ENCODE measurements at regions not wholly inside any gene's neighbourhood (a gene's known extent, or its start where the extent isn't known, plus 50 kb on each side); places are given as distances from the start of the nearest gene placed in this dataset.

DNA sequence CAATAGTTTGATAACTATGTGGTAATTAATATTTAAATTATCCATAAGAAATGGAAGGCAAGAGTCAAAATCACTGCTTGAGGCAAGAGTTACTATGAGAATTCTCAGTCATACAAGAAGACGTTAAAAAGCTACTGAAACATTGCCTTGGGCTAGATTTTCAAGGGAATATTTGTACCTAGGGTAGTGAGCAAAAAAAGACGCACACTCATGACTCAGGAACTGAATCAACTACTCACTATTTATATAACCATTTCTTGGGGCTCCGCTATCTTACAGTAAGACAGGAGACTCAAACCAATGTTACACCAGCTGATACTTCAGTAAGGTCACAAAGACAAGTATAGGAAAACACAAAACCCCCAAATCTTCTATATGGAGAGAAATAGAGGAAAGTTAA, 151.5 kb upstream of the RNPC3 start:
- TF ChIP-seq GATA1 (IDR thresholded peaks at IDR 0.05; ENCODE audit: low read depth, low read length) (no peak), POLR2A (IDR thresholded peaks at IDR 0.05; ENCODE audit: low read length) (no peak)
- no peak for DNase-seq

DNA sequence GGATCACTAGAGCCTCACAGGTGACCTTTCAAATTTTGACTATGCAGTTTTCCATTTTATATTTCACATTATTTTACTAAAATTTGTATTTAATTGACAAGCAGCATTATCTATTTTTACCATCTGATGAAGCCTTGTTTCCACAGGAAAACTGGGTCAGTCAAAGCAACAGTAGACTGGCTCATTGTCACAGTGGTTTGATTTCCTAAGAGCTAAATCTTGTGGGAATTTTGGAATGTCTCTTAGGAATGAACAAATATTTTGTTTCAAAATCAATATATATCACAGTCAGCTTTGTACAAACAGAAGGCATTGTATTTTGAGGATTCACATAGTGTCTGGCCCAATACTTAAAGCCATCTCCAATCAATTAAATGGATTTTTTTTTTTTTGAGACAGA, 152.6 kb upstream of the RNPC3 start:
- DNase-seq = no peak
- no peak for TF ChIP-seq POLR2A (IDR thresholded peaks at IDR 0.05; ENCODE audit: low read length)
- TF ChIP-seq GATA1 (IDR thresholded peaks at IDR 0.05; ENCODE audit: low read depth, low read length) = no peak

DNA sequence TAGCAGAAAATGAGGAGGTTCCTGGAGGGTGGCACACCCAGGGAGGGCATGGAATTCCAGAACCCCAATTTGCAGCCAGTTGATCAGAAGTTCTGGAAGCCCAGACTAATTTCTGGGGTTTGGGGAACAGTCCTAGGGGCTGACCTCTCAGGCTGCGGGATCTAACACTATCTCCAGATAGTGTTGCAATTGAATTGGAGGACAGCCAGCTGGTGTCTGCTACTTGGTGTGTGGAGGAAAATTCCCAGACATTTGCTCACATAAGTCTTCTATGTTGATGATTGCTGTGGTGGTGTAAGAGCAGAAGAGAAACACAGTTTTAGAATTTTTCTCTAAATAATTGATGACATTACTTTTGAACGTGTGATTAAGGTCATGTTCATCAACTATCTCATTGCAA, 154.3 kb upstream of the RNPC3 start:
- DNase-seq = no peak
- no peak for TF ChIP-seq GATA1 (IDR thresholded peaks at IDR 0.05; ENCODE audit: low read depth, low read length)
- no peak for TF ChIP-seq POLR2A (IDR thresholded peaks at IDR 0.05; ENCODE audit: low read length)

DNA sequence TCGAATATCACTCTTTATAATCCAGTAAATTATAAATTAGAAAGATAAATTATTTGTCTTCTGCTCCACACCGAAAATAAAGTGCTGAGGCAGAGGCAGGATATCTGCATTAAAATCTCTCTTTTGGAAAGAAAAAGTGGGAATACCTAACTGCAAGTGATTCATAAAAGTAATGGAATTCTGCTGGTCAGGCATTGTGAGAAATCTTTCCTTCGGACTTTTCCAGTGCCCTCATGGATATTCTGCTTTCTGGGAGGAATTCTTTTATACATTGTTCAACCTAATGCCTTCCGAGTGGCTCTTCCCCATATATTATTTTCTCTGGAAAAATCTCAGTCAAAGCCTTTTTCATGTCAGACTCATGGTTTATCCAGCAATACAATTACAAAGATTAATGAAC, 158.3 kb upstream of the RNPC3 start:
- DNase-seq = no peak
- no peak for TF ChIP-seq GATA1 (IDR thresholded peaks at IDR 0.05; ENCODE audit: low read depth, low read length)
- no peak for TF ChIP-seq POLR2A (IDR thresholded peaks at IDR 0.05; ENCODE audit: low read length)

DNA sequence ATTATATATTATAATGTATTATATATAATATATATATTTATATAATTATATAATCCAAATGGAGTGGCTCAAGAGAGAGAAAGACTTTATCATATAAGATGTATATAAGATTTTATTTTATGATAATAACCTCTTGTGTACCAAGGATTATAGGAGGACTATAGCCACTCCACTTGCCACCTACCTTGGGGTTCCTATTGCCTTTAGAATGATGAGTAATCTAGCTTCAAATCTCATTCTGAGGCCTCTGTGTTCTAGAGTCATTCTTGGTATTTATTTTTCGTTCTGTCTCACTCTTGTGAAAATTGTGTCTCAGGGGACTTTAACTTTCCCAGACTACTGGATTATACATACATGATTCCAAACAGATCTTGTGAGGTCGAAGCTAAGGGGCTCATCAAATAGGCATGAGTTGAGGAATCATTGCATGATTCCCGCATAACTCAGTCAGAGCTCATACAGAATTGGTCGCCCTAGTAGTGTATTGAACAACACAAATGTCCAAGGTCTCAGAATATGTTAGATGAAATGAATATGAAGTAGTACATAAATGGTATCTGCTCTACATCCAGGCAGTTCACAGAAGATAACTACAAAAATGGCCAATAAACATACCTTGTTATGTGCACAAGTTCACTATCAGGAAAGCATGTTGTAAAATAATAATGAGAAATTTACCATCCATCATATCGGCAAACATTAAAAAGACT, 159.5 kb upstream of the RNPC3 start:
- no peak for TF ChIP-seq POLR2A (IDR thresholded peaks at IDR 0.05; ENCODE audit: low read length)
- TF ChIP-seq GATA1 (IDR thresholded peaks at IDR 0.05; ENCODE audit: low read depth, low read length) = no peak
- no peak for DNase-seq

DNA sequence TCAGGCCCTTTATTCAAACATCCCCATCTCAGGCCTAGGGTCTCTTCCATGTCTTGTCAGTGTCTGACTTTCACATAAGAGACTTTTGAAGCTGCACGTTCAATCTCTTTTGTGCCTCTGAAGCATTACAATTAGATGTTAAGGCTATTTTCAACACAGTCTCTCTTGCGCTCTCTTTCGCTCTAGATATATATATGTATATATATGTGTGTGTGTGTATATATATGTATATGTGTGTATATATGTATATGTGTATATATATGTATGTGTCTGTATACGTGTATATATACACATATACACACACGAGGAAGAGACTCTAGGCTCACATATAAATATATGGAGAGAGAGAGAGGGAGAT, 162.5 kb upstream of the RNPC3 start:
- no peak for DNase-seq
- TF ChIP-seq GATA1 (IDR thresholded peaks at IDR 0.05; ENCODE audit: low read depth, low read length) (no peak), POLR2A (IDR thresholded peaks at IDR 0.05; ENCODE audit: low read length) (no peak)

DNA sequence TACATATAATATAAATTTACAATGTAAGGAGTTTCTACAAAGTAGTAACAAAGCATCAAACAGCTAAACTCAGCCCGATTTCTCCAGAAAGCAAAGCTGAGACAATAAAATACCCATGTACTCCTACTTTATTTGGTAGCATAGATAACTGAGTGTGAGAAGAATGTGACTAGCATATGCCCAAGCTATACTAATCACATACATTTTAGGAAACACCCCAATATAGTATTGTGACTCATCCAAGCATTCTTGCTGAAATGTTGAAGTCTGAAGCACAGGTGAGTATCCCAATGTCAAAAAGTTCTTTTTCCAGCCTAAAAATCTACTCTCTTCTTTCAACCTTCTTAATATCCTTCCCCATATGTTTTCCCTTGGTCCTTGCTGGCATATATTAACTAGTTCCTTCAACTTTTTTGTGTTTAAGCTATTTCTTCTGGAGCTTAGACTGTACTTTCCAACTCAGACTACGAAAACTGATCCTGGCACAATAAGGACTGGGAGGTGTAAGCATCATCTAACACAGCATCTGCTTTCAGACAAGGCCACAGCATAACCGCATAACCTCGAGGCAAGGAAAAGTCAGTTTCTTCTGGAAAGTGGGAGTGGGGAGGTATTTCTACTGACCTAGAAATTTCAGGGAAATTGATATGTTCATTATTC, 163.0 kb upstream of the RNPC3 start:
- DNase-seq = no peak
- TF ChIP-seq GATA1 (IDR thresholded peaks at IDR 0.05; ENCODE audit: low read depth, low read length) (no peak), POLR2A (IDR thresholded peaks at IDR 0.05; ENCODE audit: low read length) (no peak)

DNA sequence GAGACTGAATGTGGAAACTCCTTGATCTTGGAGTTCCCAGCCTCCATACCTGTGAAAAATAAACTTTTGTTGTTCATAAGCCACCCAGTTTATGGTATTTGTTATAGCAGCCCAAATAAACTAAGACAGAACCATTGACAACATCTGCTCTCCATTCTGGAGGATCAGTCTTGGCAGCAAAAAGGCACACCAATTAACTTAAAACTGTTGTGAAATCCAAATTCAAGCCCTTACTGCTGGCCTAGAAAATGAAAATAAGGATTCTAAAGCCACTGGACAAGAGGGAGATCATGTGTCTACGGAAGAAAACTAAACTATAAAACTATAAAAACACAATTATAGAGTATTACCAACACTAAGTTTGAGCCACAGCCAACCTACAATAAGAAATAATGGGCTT, 172.1 kb upstream of the RNPC3 start:
- no peak for DNase-seq
- TF ChIP-seq POLR2A (IDR thresholded peaks at IDR 0.05; ENCODE audit: low read length) (no peak), GATA1 (IDR thresholded peaks at IDR 0.05; ENCODE audit: low read depth, low read length) (no peak)

DNA sequence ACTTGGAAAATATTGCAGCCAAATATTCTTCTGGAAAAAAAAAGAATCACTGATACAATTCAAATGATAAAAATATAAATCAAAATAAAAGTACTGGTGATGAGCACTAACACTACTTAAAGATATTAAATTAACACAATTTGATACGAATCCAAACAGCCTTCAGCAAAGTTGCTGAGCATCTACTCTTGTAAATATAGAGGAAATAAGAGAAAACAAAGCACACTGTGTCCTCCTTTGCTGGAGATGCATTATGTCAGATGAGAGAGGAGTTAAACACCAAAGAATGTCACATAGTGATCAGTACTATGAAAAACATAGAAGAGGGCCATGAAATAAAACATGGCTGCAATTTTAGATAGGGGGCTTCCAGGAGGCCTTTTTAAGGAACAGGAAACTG, 177.4 kb upstream of the RNPC3 start:
- no peak for DNase-seq
- TF ChIP-seq POLR2A (IDR thresholded peaks at IDR 0.05; ENCODE audit: low read length) (no peak), GATA1 (IDR thresholded peaks at IDR 0.05; ENCODE audit: low read depth, low read length) (no peak)

DNA sequence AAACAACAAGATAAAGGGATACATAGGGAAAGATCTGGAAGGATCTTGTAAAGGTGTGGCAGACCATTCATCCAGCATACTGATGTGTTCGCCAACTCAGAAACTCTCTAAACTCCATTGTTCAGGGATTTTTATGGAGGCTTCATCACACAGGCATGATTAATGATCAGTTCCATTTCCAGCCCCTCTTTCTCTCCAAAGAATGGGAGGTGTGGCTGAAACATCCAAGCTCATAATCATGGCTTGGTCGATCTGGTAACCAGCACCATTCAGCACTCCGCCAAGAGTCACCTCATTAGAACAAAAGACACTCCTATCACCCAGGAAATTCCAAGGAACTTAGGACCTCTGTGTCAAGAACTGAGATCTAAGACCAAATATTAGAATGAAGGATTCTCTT, 180.6 kb upstream of the RNPC3 start:
- TF ChIP-seq GATA1 (IDR thresholded peaks at IDR 0.05; ENCODE audit: low read depth, low read length) (no peak), POLR2A (IDR thresholded peaks at IDR 0.05; ENCODE audit: low read length) (no peak)
- DNase-seq = no peak

DNA sequence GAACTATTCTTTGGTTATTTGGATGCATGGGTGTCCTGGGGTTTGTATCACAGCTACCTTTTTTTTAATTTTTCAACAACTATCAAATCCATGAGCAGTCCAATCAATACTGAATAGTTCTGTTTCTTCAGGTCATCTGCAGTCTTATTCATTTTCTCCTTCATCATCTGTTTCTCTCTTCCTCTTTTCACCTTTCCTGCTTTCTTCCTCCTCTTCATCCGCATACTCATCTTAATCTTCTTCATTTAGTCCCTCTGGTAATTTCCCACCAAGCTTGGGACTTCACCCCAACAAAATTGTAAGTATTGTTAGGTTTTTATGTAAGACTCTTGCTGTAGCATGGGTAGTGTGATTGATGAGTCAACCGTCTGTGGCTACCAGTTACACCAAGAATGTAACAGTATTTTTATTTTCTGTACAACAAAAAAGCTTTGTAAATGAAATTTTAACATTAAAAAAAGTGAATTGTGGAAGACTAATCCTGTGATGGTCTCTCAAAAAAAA, 184.1 kb upstream of the RNPC3 start:
- no peak for DNase-seq
- TF ChIP-seq POLR2A (IDR thresholded peaks at IDR 0.05; ENCODE audit: low read length) (no peak), GATA1 (IDR thresholded peaks at IDR 0.05; ENCODE audit: low read depth, low read length) (no peak)

DNA sequence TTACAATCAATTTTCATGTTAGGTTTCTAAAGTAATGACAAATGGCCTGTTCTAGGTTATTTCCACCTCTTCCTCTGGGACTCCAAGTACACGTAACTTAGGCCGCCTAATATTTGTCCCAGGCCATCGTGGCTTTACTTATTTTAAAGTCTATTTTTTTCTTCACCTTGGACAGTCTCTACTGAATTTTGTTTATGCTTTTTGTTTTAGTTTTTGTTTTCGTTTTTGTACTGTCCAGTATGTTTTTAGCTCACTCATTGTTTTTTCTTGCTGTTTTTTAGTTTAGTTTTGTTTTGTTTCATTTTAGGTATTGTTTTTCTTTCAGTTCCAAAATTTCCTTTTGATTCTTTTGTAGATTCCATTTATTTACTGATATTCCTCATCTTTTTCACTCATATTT, 187.7 kb upstream of the RNPC3 start:
- no peak for TF ChIP-seq POLR2A (IDR thresholded peaks at IDR 0.05; ENCODE audit: low read length)
- no peak for TF ChIP-seq GATA1 (IDR thresholded peaks at IDR 0.05; ENCODE audit: low read depth, low read length)
- no peak for DNase-seq

DNA sequence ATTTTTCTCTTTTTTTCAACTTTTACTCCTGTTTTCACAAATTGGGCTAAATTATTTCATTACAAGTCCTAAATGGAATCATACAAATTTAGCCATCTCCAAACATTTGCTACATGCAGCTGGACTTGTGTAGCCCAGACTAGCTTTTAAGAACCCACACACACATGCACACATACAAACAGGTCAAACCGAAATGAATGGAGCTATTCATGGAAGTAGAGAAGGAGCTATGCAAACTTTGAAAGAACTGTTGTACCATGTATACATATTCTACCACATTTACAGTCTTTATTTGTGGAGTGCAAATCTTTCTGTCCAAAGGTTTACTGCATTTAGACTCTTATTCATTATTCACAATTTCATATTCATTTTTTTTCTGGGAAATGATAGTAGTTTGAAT, 189.1 kb upstream of the RNPC3 start:
- TF ChIP-seq POLR2A (IDR thresholded peaks at IDR 0.05; ENCODE audit: low read length) (no peak), GATA1 (IDR thresholded peaks at IDR 0.05; ENCODE audit: low read depth, low read length) (no peak)
- DNase-seq = no peak

DNA sequence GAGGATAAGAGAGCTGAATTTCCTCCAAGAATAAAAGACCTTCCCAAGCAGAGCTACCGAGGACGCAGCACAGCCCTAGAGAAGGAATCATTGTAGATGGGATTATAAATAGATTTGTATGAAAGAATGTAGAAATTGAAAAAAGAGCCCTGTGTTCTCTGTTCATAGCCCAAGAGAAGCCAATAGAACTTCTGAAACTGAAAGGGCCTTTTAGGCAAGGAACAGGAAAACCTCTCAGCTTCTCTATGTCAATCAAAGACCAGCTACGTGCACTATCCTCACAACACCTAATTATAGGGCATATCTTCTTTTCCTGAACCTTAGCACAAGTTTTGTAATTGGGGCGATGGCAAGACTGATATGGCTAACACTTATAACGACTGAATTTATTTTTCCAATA, 192.4 kb upstream of the RNPC3 start:
- DNase-seq = no peak
- TF ChIP-seq POLR2A (IDR thresholded peaks at IDR 0.05; ENCODE audit: low read length) (no peak), GATA1 (IDR thresholded peaks at IDR 0.05; ENCODE audit: low read depth, low read length) (no peak)

DNA sequence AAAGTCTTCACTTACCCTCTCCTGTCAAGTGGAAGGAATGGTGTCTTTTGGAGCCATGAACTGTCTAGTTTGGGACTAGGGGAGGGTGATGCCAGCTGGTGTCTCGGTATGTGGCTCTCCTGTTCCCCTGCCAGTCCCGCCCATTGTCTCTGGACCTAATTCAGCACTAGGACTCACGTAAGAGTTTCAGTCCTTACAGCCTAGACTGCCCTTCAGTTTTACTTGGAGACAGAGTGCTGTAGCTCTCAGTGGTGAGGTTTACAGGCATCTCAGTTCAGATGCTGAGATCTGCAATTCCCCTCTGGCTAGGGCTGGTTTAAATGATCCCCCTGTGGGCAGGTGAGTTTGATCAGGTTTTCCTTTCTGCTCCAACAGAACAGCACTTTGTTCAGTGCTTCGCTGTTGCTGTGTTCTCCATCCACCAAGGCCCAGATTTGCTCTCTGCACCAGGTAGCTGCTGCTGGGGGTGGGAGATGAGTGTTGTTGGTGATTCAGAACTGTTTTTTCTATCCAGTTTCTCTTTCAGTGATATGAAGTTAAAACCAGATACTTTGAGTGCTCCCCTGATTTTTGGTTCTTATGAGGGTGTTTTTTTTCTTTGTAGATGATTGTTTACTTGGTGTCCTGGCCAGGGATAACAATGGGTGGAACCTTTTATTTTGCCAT, 198.3 kb upstream of the RNPC3 start:
- TF ChIP-seq GATA1 (IDR thresholded peaks at IDR 0.05; ENCODE audit: low read depth, low read length) (no peak), POLR2A (IDR thresholded peaks at IDR 0.05; ENCODE audit: low read length) (no peak)
- no peak for DNase-seq
